ENCODE measurements at regions not wholly inside any gene's neighbourhood (a gene's known extent, or its start where the extent isn't known, plus 50 kb on each side); places are given as distances from the start of the nearest gene placed in this dataset.
"Not testable (repeated sequence)": the region's sequence is repeated elsewhere in the genome, so short reads cannot be mapped to it uniquely, and the experiment has no call there.

GRCh38 chr10:43839973-43840372, 191.3 kb upstream of the ZNF32 start:
- no peak for DNase-seq
- Histone ChIP-seq H3K27ac (ENCODE audit: low read length) (no peak overlapping the region), H3K4me1 (ENCODE audit: control insufficient read depth, insufficient read depth, low read length) (no peaks in the 10 kb centered on the region), H3K9me3 (ENCODE audit: control insufficient read depth, low read depth, low read length) (no peaks in the 10 kb centered on the region), H3K36me3 (ENCODE audit: control insufficient read depth, insufficient read depth, low read length) (no peaks in the 10 kb centered on the region), H3K27me3 (ENCODE audit: control insufficient read depth, insufficient read depth, low read length) (no peaks in the 10 kb centered on the region), H3K4me3 (ENCODE audit: low read length) (no peak overlapping the region)
- no CpG with 5 or more reads among the region's 3 CpGs for WGBS (ENCODE audit: insufficient coverage, low lambda C conversion rate)

- not testable (repeated sequence) for H3K9me3 ChIP-seq (ENCODE audit: control insufficient read depth, low read depth, low read length); H3K27me3 ChIP-seq (ENCODE audit: control insufficient read depth, insufficient read depth, low read length); DNase-seq; H3K4me3 ChIP-seq (ENCODE audit: low read length); H3K4me1 ChIP-seq (ENCODE audit: control insufficient read depth, insufficient read depth, low read length); H3K27ac ChIP-seq (ENCODE audit: low read length); H3K36me3 ChIP-seq (ENCODE audit: control insufficient read depth, insufficient read depth, low read length)
- no CpG with 5 or more reads among the region's 2 CpGs for WGBS (ENCODE audit: insufficient coverage, low lambda C conversion rate)
These were observed 186.1 kb upstream of the ZNF32 start for GRCh38 chr10:43834751-43835150.

GRCh38 chr10:43827853-43828252, 179.2 kb upstream of the ZNF32 start:
- Histone ChIP-seq H3K4me1 (ENCODE audit: control insufficient read depth, insufficient read depth, low read length) (no peaks in the 10 kb centered on the region), H3K4me3 (ENCODE audit: low read length) (no peak overlapping the region), H3K27ac (ENCODE audit: low read length) (no peak overlapping the region), H3K9me3 (ENCODE audit: control insufficient read depth, low read depth, low read length) (peaks cover 2% of the 10 kb centered on the region), H3K27me3 (ENCODE audit: control insufficient read depth, insufficient read depth, low read length) (no peaks in the 10 kb centered on the region), H3K36me3 (ENCODE audit: control insufficient read depth, insufficient read depth, low read length) (no peaks in the 10 kb centered on the region)
- DNase-seq: no peak
- WGBS (ENCODE audit: insufficient coverage, low lambda C conversion rate): no CpG with 5 or more reads among the region's 1 CpG

- no peak overlapping the region for H3K4me3 ChIP-seq (ENCODE audit: low read length)
- no peaks in the 10 kb centered on the region for H3K27me3 ChIP-seq (ENCODE audit: control insufficient read depth, insufficient read depth, low read length)
- no peaks in the 10 kb centered on the region for H3K4me1 ChIP-seq (ENCODE audit: control insufficient read depth, insufficient read depth, low read length)
- no peak for DNase-seq
- no CpG with 5 or more reads among the region's 22 CpGs for WGBS (ENCODE audit: insufficient coverage, low lambda C conversion rate)
- no peak overlapping the region for H3K27ac ChIP-seq (ENCODE audit: low read length)
- H3K36me3 ChIP-seq (ENCODE audit: control insufficient read depth, insufficient read depth, low read length): no peaks in the 10 kb centered on the region
- H3K9me3 ChIP-seq (ENCODE audit: control insufficient read depth, low read depth, low read length): peaks cover 2% of the 10 kb centered on the region
These were observed 177.3 kb upstream of the ZNF32 start for GRCh38 chr10:43825984-43826383.

GRCh38 chr10:43825421-43825820, 176.7 kb upstream of the ZNF32 start:
- H3K27ac ChIP-seq (ENCODE audit: low read length): no peak overlapping the region
- no peaks in the 10 kb centered on the region for H3K27me3 ChIP-seq (ENCODE audit: control insufficient read depth, insufficient read depth, low read length)
- no peak overlapping the region for H3K4me3 ChIP-seq (ENCODE audit: low read length)
- H3K9me3 ChIP-seq (ENCODE audit: control insufficient read depth, low read depth, low read length): peaks cover 2% of the 10 kb centered on the region
- DNase-seq: no peak
- H3K4me1 ChIP-seq (ENCODE audit: control insufficient read depth, insufficient read depth, low read length): no peaks in the 10 kb centered on the region
- no peaks in the 10 kb centered on the region for H3K36me3 ChIP-seq (ENCODE audit: control insufficient read depth, insufficient read depth, low read length)
- no CpG with 5 or more reads among the region's 20 CpGs for WGBS (ENCODE audit: insufficient coverage, low lambda C conversion rate)

GRCh38 chr10:43824934-43825333, 176.3 kb upstream of the ZNF32 start:
- Histone ChIP-seq H3K9me3 (ENCODE audit: control insufficient read depth, low read depth, low read length) (peaks cover 2% of the 10 kb centered on the region), H3K27me3 (ENCODE audit: control insufficient read depth, insufficient read depth, low read length) (no peaks in the 10 kb centered on the region), H3K27ac (ENCODE audit: low read length) (no peak overlapping the region), H3K4me1 (ENCODE audit: control insufficient read depth, insufficient read depth, low read length) (no peaks in the 10 kb centered on the region), H3K4me3 (ENCODE audit: low read length) (no peak overlapping the region), H3K36me3 (ENCODE audit: control insufficient read depth, insufficient read depth, low read length) (no peaks in the 10 kb centered on the region)
- WGBS (ENCODE audit: insufficient coverage, low lambda C conversion rate): no CpG with 5 or more reads among the region's 7 CpGs
- no peak for DNase-seq

- 57% methylated on average over 1 of the region's 4 CpGs for WGBS (ENCODE audit: insufficient coverage, low lambda C conversion rate)
- DNase-seq: no peak
- H3K4me1 ChIP-seq (ENCODE audit: control insufficient read depth, insufficient read depth, low read length): no peaks in the 10 kb centered on the region
- no peak overlapping the region for H3K27ac ChIP-seq (ENCODE audit: low read length)
- H3K4me3 ChIP-seq (ENCODE audit: low read length): no peak overlapping the region
- H3K9me3 ChIP-seq (ENCODE audit: control insufficient read depth, low read depth, low read length): peaks cover 2% of the 10 kb centered on the region
- H3K36me3 ChIP-seq (ENCODE audit: control insufficient read depth, insufficient read depth, low read length): no peaks in the 10 kb centered on the region
- H3K27me3 ChIP-seq (ENCODE audit: control insufficient read depth, insufficient read depth, low read length): no peaks in the 10 kb centered on the region
These were observed 174.2 kb upstream of the ZNF32 start for GRCh38 chr10:43822631-43823580.

- no peak overlapping the region for H3K4me3 ChIP-seq (ENCODE audit: low read length)
- H3K4me1 ChIP-seq (ENCODE audit: control insufficient read depth, insufficient read depth, low read length): no peaks in the 10 kb centered on the region
- H3K9me3 ChIP-seq (ENCODE audit: control insufficient read depth, low read depth, low read length): peaks cover 2% of the 10 kb centered on the region
- H3K27me3 ChIP-seq (ENCODE audit: control insufficient read depth, insufficient read depth, low read length): no peaks in the 10 kb centered on the region
- no peak overlapping the region for H3K27ac ChIP-seq (ENCODE audit: low read length)
- DNase-seq: no peak
- WGBS (ENCODE audit: insufficient coverage, low lambda C conversion rate): no CpG with 5 or more reads among the region's 2 CpGs
- no peaks in the 10 kb centered on the region for H3K36me3 ChIP-seq (ENCODE audit: control insufficient read depth, insufficient read depth, low read length)
These were observed 172.4 kb upstream of the ZNF32 start for GRCh38 chr10:43821103-43821502.

- Histone ChIP-seq H3K27me3 (ENCODE audit: control insufficient read depth, insufficient read depth, low read length) (no peaks in the 10 kb centered on the region), H3K4me3 (ENCODE audit: low read length) (no peak overlapping the region), H3K27ac (ENCODE audit: low read length) (no peak overlapping the region), H3K36me3 (ENCODE audit: control insufficient read depth, insufficient read depth, low read length) (no peaks in the 10 kb centered on the region), H3K9me3 (ENCODE audit: control insufficient read depth, low read depth, low read length) (peaks cover 2% of the 10 kb centered on the region), H3K4me1 (ENCODE audit: control insufficient read depth, insufficient read depth, low read length) (no peaks in the 10 kb centered on the region)
- DNase-seq: no peak
- WGBS (ENCODE audit: insufficient coverage, low lambda C conversion rate): no CpG with 5 or more reads among the region's 3 CpGs
These were observed 172.0 kb upstream of the ZNF32 start for GRCh38 chr10:43820663-43821062.

GRCh38 chr10:43819464-43820230, 171.0 kb upstream of the ZNF32 start:
- no peak for DNase-seq
- H3K27me3 ChIP-seq (ENCODE audit: control insufficient read depth, insufficient read depth, low read length): no peaks in the 10 kb centered on the region
- H3K4me1 ChIP-seq (ENCODE audit: control insufficient read depth, insufficient read depth, low read length): no peaks in the 10 kb centered on the region
- no peaks in the 10 kb centered on the region for H3K9me3 ChIP-seq (ENCODE audit: control insufficient read depth, low read depth, low read length)
- no peaks in the 10 kb centered on the region for H3K36me3 ChIP-seq (ENCODE audit: control insufficient read depth, insufficient read depth, low read length)
- no peak overlapping the region for H3K4me3 ChIP-seq (ENCODE audit: low read length)
- no peak overlapping the region for H3K27ac ChIP-seq (ENCODE audit: low read length)
- no CpG with 5 or more reads among the region's 22 CpGs for WGBS (ENCODE audit: insufficient coverage, low lambda C conversion rate)
